Stomach smooth muscle (tissue), 2 donors: ENCODE measurements at regions not wholly inside any gene's neighbourhood (a gene's known extent, or its start where the extent isn't known, plus 50 kb on each side); places are given as distances from the start of the nearest gene placed in this dataset.

Source experiments
- H3K27ac ChIP-seq: one replicate; pipeline ENCODE4 v1.7.0; 2013; ENCODE audit warnings: mild to moderate bottlenecking, low read length, inconsistent platforms
- H3K27me3 ChIP-seq, 2 donors: one replicate each; pipeline ENCODE4 v1.7.0; 2013; ENCODE audit warnings: low read length in 2 of 2; ENCODE audit not compliant: insufficient read depth in 2 of 2, control insufficient read depth in 1 of 2
- H3K36me3 ChIP-seq, 2 donors: one replicate each; pipeline ENCODE4 v1.7.0; 2013; ENCODE audit warnings: low read length in 2 of 2; ENCODE audit not compliant: control insufficient read depth in 2 of 2, insufficient read depth in 2 of 2
- H3K4me1 ChIP-seq: one replicate; pipeline ENCODE4 v1.7.0; 2013; ENCODE audit warnings: low read length; ENCODE audit not compliant: control insufficient read depth, insufficient read depth
- H3K4me3 ChIP-seq, 2 donors: one replicate each; pipeline ENCODE4 v1.7.0; 2013; ENCODE audit warnings: low read length in 2 of 2
- H3K9ac ChIP-seq, 2 donors: one replicate each; pipeline ENCODE4 v1.7.0; 2013; ENCODE audit warnings: low read length in 2 of 2, mild to moderate bottlenecking in 1 of 2
- H3K9me3 ChIP-seq, 2 donors: one replicate each; pipeline ENCODE4 v1.7.0; 2013; ENCODE audit warnings: low read length in 2 of 2; ENCODE audit not compliant: control insufficient read depth in 2 of 2
- donor health status: healthy.
- donor health status: Pancreatic carcinoma.

GRCh38 chr14:98721061-98721460 lies 550.9 kb downstream of the BCL11B start:
- H3K4me3 ChIP-seq: no peak overlapping the region
- H3K27ac ChIP-seq: no peak overlapping the region
- no peak overlapping the region for H3K9ac ChIP-seq
- H3K4me1 ChIP-seq: no peaks in the 10 kb centered on the region
- no peaks in the 10 kb centered on the region for H3K9me3 ChIP-seq
- peaks cover 0 to 2% of the 10 kb centered on the region in 2 donors for H3K27me3 ChIP-seq
- no peaks in the 10 kb centered on the region for H3K36me3 ChIP-seq

DNA sequence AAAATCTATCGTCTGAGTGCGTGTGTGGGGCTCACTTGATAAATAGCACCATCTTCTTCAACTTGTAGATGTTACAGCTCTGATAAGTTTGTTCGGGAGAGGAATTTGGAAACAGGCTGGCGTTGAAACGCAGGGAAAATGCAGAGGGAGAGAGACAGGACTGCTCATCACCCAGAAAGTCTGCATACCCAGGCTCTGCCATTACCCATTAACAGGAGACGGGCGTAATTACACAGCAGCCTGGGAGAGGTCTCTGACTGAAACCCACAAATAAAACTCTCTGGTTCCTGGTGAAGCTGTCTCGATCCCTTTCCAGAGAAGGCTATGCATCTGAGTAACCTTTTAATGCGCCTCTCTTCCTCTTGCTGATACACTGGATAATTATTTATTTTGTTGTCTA lies 547.3 kb downstream of the BCL11B start:
- Histone ChIP-seq H3K9me3 (no peaks in the 10 kb centered on the region), H3K4me1 (no peaks in the 10 kb centered on the region), H3K36me3 (no peaks in the 10 kb centered on the region), H3K27me3 (peaks cover 5 to 7% of the 10 kb centered on the region in 2 donors), H3K9ac (no peak overlapping the region), H3K4me3 (no peak overlapping the region), H3K27ac (no peak overlapping the region)

GRCh38 chr14:98725191-98725590 lies 546.8 kb downstream of the BCL11B start:
- H3K4me3 ChIP-seq: no peak overlapping the region
- H3K27me3 ChIP-seq: peaks cover 5 to 7% of the 10 kb centered on the region in 2 donors
- no peaks in the 10 kb centered on the region for H3K9me3 ChIP-seq

DNA sequence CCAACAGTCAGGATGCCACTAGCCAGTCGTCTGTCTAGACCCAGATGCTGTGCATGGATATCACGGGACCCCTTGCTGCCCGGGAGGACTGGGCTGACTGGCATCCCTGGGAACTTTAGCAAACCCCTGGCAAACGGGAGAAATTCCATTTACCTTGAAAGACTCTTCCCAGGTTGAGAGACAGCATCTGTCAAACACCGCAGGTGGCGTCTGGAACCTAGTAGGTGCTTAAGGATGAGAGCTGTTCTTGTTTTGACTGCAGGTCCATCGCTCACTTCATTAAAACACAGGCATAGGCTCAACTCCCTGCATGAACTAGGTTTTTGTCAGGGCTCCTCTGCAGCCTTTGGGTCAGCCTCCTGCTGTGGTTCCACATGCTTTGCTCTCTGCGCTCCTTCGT lies 546.3 kb downstream of the BCL11B start:
- no peaks in the 10 kb centered on the region for H3K36me3 ChIP-seq
- peaks cover 5 to 7% of the 10 kb centered on the region in 2 donors for H3K27me3 ChIP-seq
- no peak overlapping the region for H3K27ac ChIP-seq
- no peak overlapping the region for H3K4me3 ChIP-seq
- no peaks in the 10 kb centered on the region for H3K9me3 ChIP-seq
- no peaks in the 10 kb centered on the region for H3K4me1 ChIP-seq
- no peak overlapping the region for H3K9ac ChIP-seq

More at GRCh38 chr14:98725191-98725590, 546.8 kb downstream of the BCL11B start:
- Histone ChIP-seq H3K36me3 (no peaks in the 10 kb centered on the region), H3K9ac (no peak overlapping the region), H3K27ac (no peak overlapping the region), H3K4me1 (no peaks in the 10 kb centered on the region)

GRCh38 chr14:98726585-98727405 lies 545.2 kb downstream of the BCL11B start:
- H3K36me3 ChIP-seq: no peaks in the 10 kb centered on the region
- H3K27ac ChIP-seq: no peak overlapping the region
- H3K9ac ChIP-seq: no peak overlapping the region
- H3K4me1 ChIP-seq: no peaks in the 10 kb centered on the region
- H3K4me3 ChIP-seq: no peak overlapping the region
- H3K9me3 ChIP-seq: no peaks in the 10 kb centered on the region
- H3K27me3 ChIP-seq: peaks cover 5 to 7% of the 10 kb centered on the region in 2 donors

DNA sequence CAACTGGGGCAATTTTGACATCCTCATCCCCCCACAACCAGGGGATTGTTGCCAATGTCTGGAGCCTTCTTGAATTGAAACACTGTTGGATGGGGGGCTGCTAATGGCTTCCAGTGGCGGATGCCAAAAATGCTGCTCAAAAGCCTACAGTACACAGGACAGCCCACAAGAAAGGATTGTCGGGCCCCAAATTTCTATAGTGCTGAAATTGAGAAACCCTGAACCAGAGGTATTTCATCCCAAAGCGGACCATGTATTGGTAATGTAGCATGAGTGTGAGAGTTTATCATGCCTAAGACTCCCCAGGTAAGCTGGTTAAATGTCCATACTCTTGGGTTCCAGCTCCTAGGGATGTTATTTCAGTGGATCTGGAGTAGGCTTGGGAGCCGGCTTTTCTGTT lies 544.0 kb downstream of the BCL11B start:
- Histone ChIP-seq H3K36me3 (no peaks in the 10 kb centered on the region), H3K4me3 (no peak overlapping the region), H3K4me1 (no peaks in the 10 kb centered on the region), H3K27ac (no peak overlapping the region), H3K9me3 (no peaks in the 10 kb centered on the region), H3K27me3 (peaks cover 5 to 9% of the 10 kb centered on the region in 2 donors), H3K9ac (no peak overlapping the region)

DNA sequence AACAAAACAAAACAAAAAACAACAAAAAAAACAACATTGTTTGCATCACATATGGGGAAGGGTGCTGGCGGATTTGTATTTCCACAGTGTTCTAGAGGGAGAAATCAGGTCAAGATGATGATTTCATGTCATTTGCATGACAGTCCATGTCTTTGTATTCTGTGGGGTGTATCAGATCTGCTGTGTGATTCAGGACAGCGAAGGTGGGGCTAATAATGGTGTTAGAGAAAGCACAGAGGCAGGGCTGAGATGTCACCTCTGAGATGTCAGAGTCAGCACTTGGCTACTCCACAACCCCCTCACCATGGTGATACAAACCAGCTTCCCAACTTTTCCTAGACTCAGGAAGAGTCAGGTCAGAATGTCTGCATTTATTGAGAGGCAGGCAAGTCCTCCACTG lies 543.2 kb downstream of the BCL11B start:
- no peak overlapping the region for H3K9ac ChIP-seq
- H3K4me3 ChIP-seq: no peak overlapping the region
- H3K27me3 ChIP-seq: peaks cover 5 to 9% of the 10 kb centered on the region in 2 donors
- H3K27ac ChIP-seq: no peak overlapping the region
- H3K4me1 ChIP-seq: no peaks in the 10 kb centered on the region
- H3K36me3 ChIP-seq: no peaks in the 10 kb centered on the region
- no peaks in the 10 kb centered on the region for H3K9me3 ChIP-seq

DNA sequence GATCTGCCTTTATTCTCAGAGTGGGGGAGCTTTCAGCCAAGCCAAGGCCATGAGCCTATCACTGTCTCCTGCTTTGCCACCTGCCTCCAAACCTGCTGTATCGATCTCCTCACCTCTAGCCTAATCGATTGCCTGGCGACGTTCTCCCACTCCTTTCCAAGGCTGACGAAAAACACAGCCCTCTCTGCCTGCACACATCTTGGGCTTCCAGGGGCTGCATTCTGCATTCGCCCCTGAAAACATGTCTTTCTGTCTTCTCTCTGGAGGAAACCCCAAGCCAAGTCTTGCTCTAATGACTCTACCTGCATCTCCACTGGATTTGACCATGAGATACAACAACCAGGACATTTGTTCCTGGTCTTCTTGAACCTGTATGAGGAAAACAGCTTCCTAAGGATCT lies 540.7 kb downstream of the BCL11B start:
- Histone ChIP-seq H3K4me3 (no peak overlapping the region), H3K4me1 (no peaks in the 10 kb centered on the region), H3K27me3 (peaks cover 5 to 9% of the 10 kb centered on the region in 2 donors), H3K27ac (no peak overlapping the region), H3K36me3 (no peaks in the 10 kb centered on the region), H3K9me3 (peaks cover 0 to 3% of the 10 kb centered on the region in 2 donors), H3K9ac (no peak overlapping the region)

DNA sequence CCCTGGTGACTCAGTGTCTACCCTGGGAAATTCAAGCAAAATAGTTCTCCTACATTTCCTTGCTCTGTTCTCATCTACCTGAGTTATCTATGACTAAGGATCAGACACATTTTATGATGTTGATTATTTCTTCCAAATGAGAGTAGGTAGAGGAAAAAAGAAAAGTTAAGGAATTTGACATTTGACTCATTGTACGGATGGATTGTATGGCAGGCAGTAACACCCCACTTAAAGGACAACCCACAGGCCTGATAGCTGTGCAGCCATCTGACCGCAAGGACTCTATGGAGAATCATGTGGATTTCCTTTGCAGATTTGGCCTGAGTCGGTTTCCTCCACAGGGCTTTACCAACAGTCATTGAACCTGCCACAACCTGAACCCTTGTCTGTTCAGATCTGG lies 540.3 kb downstream of the BCL11B start:
- Histone ChIP-seq H3K9me3 (peaks cover 0 to 3% of the 10 kb centered on the region in 2 donors), H3K4me3 (no peak overlapping the region), H3K27ac (no peak overlapping the region), H3K4me1 (no peaks in the 10 kb centered on the region), H3K9ac (no peak overlapping the region), H3K27me3 (peaks cover 5 to 9% of the 10 kb centered on the region in 2 donors), H3K36me3 (no peaks in the 10 kb centered on the region)

- no peak overlapping the region for H3K9ac ChIP-seq
- H3K9me3 ChIP-seq: peaks cover 0 to 9% of the 10 kb centered on the region in 2 donors
- H3K27me3 ChIP-seq: peaks cover 0 to 6% of the 10 kb centered on the region in 2 donors
- H3K4me1 ChIP-seq: no peaks in the 10 kb centered on the region
- no peak overlapping the region for H3K27ac ChIP-seq
- H3K36me3 ChIP-seq: no peaks in the 10 kb centered on the region
- H3K4me3 ChIP-seq: no peak overlapping the region
Measured at GRCh38 chr14:98733536-98733935, 538.5 kb downstream of the BCL11B start.

DNA sequence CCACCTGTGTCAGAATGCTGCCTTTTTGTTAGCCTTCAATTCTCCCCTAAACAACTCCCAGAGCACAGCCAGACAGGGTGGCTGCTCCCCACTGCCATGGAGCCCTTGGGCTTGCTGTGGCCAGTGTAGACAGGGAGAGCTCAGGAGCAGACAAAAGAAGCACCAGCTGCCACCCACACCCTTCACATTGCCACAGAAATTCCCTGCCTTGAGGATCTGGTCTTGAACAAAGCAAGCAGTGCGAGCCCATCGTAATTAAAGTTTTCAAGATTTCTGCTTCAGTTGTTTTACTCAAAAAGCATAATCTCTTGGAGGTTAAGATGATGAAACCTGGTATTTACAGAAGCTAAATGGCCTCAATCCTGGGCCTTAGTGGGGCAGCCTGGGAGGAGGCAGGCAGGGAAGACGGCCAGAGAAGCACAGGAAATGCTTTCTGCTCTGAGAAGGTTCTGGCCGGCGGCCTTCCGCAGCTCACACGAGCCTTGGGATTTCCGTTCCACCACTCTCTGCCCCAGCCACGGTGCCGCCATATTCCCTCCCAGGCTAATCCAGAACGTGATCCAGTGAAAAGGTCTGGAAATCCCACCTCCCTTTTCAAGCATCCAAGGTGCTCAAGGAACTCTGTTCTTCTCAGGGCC lies 535.2 kb downstream of the BCL11B start:
- Histone ChIP-seq H3K36me3 (no peaks in the 10 kb centered on the region), H3K9me3 (peaks cover 0 to 9% of the 10 kb centered on the region in 2 donors), H3K9ac (no peak overlapping the region), H3K4me3 (no peak overlapping the region), H3K4me1 (no peaks in the 10 kb centered on the region), H3K27ac (no peak overlapping the region), H3K27me3 (peaks cover 0 to 4% of the 10 kb centered on the region in 2 donors)
